Right atrium auricular region (tissue), 2 donors: ENCODE measurements at regions not wholly inside any gene's neighbourhood (a gene's known extent, or its start where the extent isn't known, plus 50 kb on each side); places are given as distances from the start of the nearest gene placed in this dataset.

Source experiments
- DNase-seq: peaks from one replicate; pipeline ENCODE4 v3.0.0-alpha.2; 2019; ENCODE audit warnings: low spot score
- H3K27ac ChIP-seq, 2 donors: fragments of 200-600 bp; sonication (generic); 1 replicate in 1 of 2; 2 replicates in 1 of 2; pipeline ENCODE4 v1.5.1; 2016 to 2019
- H3K27me3 ChIP-seq, 2 donors: fragments of 200-600 bp; sonication (generic); one replicate each; pipeline versions ENCODE4 v1.5.1 to v1.6.0; 2017 to 2019
- H3K36me3 ChIP-seq: fragments of 200-600 bp; sonication (generic); one replicate; pipeline ENCODE4 v1.5.1; 2016
- H3K4me1 ChIP-seq, 2 donors: fragments of 200-600 bp; sonication (generic); one replicate each; pipeline versions ENCODE4 v1.5.1 to v1.6.0; 2017 to 2019
- H3K4me3 ChIP-seq, 2 donors: fragments of 200-600 bp; sonication (generic); 1 replicate in 1 of 2; 2 replicates in 1 of 2; pipeline ENCODE4 v1.5.1; 2017 to 2019; ENCODE audit warnings: mild to moderate bottlenecking in 1 of 2, moderate library complexity in 1 of 2
- H3K9me3 ChIP-seq, 2 donors: fragments of 200-600 bp; sonication (generic); one replicate each; pipeline ENCODE4 v1.5.1; 2019
- CTCF ChIP-seq, 2 donors: fragments of 200-600 bp; sonication (generic); IDR thresholded peaks; one replicate each; pipeline ENCODE4 v1.5.1; 2019; ENCODE audit warnings: antibody characterized with exemption in 2 of 2

- TF ChIP-seq CTCF (IDR thresholded peaks at IDR 0.05), result no peak
Measured at GRCh38 chr2:149824136-149824535, 236.6 kb upstream of the MMADHC start.

GRCh38 chr2:149819356-149819957, 231.9 kb upstream of the MMADHC start:
- H3K36me3 ChIP-seq, result no peaks in the 10 kb centered on the region
- no peak overlapping the region for H3K27ac ChIP-seq
- no peaks in the 10 kb centered on the region for H3K27me3 ChIP-seq
- H3K4me3 ChIP-seq, result no peak overlapping the region
- no peak for TF ChIP-seq CTCF (IDR thresholded peaks at IDR 0.05)
- DNase-seq, result no peak
- H3K4me1 ChIP-seq, result no peaks in the 10 kb centered on the region
- H3K9me3 ChIP-seq, result no peaks in the 10 kb centered on the region

More at GRCh38 chr2:149824136-149824535, 236.6 kb upstream of the MMADHC start:
- Histone ChIP-seq H3K4me1 (no peaks in the 10 kb centered on the region), H3K36me3 (no peaks in the 10 kb centered on the region), H3K27me3 (no peaks in the 10 kb centered on the region), H3K27ac (no peak overlapping the region), H3K9me3 (no peaks in the 10 kb centered on the region), H3K4me3 (no peak overlapping the region)
- no peak for DNase-seq

- Histone ChIP-seq H3K4me3 (no peak overlapping the region), H3K27me3 (no peaks in the 10 kb centered on the region), H3K36me3 (no peaks in the 10 kb centered on the region), H3K4me1 (no peaks in the 10 kb centered on the region), H3K27ac (no peak overlapping the region), H3K9me3 (no peaks in the 10 kb centered on the region)
- TF ChIP-seq CTCF (IDR thresholded peaks at IDR 0.05), result no peak
- DNase-seq, result no peak
Measured at GRCh38 chr2:149816756-149817551, 229.4 kb upstream of the MMADHC start.

GRCh38 chr2:149815941-149816340, 228.4 kb upstream of the MMADHC start:
- Histone ChIP-seq H3K27ac (no peak overlapping the region), H3K9me3 (no peaks in the 10 kb centered on the region), H3K27me3 (no peaks in the 10 kb centered on the region), H3K4me3 (no peak overlapping the region), H3K36me3 (no peaks in the 10 kb centered on the region), H3K4me1 (no peaks in the 10 kb centered on the region)
- DNase-seq, result no peak
- no peak for TF ChIP-seq CTCF (IDR thresholded peaks at IDR 0.05)

GRCh38 chr2:149814901-149815300, 227.3 kb upstream of the MMADHC start:
- Histone ChIP-seq H3K4me3 (no peak overlapping the region), H3K27me3 (no peaks in the 10 kb centered on the region), H3K36me3 (no peaks in the 10 kb centered on the region), H3K4me1 (no peaks in the 10 kb centered on the region), H3K9me3 (no peaks in the 10 kb centered on the region), H3K27ac (no peak overlapping the region)
- no peak for DNase-seq
- TF ChIP-seq CTCF (IDR thresholded peaks at IDR 0.05), result no peak
